ENCODE measurements at regions not wholly inside any gene's neighbourhood (a gene's known extent, or its start where the extent isn't known, plus 50 kb on each side); places are given as distances from the start of the nearest gene placed in this dataset.
"Not testable (repeated sequence)": the region's sequence is repeated elsewhere in the genome, so short reads cannot be mapped to it uniquely, and the experiment has no call there.

- DNase-seq: no peak
Measured at GRCh38 chr13:74770361-74770760, 636.2 kb upstream of the KLF12 start.

- no peak for DNase-seq
Measured at GRCh38 chr13:74769333-74769732, 635.1 kb upstream of the KLF12 start.

GRCh38 chr13:74768521-74769085, 634.4 kb upstream of the KLF12 start:
- no peak for DNase-seq

- DNase-seq: no peak
Measured at GRCh38 chr13:74767050-74767449, 632.8 kb upstream of the KLF12 start.

- no peak for DNase-seq
Measured at GRCh38 chr13:74765955-74766354, 631.8 kb upstream of the KLF12 start.

- no peak for DNase-seq
Measured at GRCh38 chr13:74761801-74762757, 627.9 kb upstream of the KLF12 start.

GRCh38 chr13:74758188-74758587, 624.0 kb upstream of the KLF12 start:
- DNase-seq: no peak

GRCh38 chr13:74755065-74755464, 620.9 kb upstream of the KLF12 start:
- DNase-seq: no peak

- no peak for DNase-seq
Measured at GRCh38 chr13:74751739-74752138, 617.5 kb upstream of the KLF12 start.

GRCh38 chr13:74747186-74747955, 613.2 kb upstream of the KLF12 start:
- DNase-seq: no peak

GRCh38 chr13:74743992-74744391, 609.8 kb upstream of the KLF12 start:
- no peak for DNase-seq

GRCh38 chr13:74741732-74742131, 607.5 kb upstream of the KLF12 start:
- DNase-seq: no peak

GRCh38 chr13:74732736-74733385, 598.7 kb upstream of the KLF12 start:
- no peak for DNase-seq

GRCh38 chr13:74731731-74732130, 597.5 kb upstream of the KLF12 start:
- DNase-seq: no peak

- DNase-seq: no peak
Measured at GRCh38 chr13:74730556-74731331, 596.5 kb upstream of the KLF12 start.

- no peak for DNase-seq
Measured at GRCh38 chr13:74726206-74726605, 592.0 kb upstream of the KLF12 start.

- DNase-seq: not testable (repeated sequence)
Measured at GRCh38 chr13:74718232-74718842, 584.1 kb upstream of the KLF12 start.

- DNase-seq: no peak
Measured at GRCh38 chr13:74715718-74716117, 581.5 kb upstream of the KLF12 start.

GRCh38 chr13:74710006-74710405, 575.8 kb upstream of the KLF12 start:
- DNase-seq: no peak

GRCh38 chr13:74709226-74709625, 575.0 kb upstream of the KLF12 start:
- no peak for DNase-seq

GRCh38 chr13:74708629-74709028, 574.4 kb upstream of the KLF12 start:
- no peak for DNase-seq

- DNase-seq: no peak
Measured at GRCh38 chr13:74707291-74707690, 573.1 kb upstream of the KLF12 start.

Measured in NCI-H1048 (cell line).